ENCODE measurements at regions not wholly inside any gene's neighbourhood (a gene's known extent, or its start where the extent isn't known, plus 50 kb on each side); places are given as distances from the start of the nearest gene placed in this dataset.

GRCh38 chr12:93279565-93280412 is 97.9 kb upstream of the NUDT4 start:
- H3K4me3 Mint-ChIP-seq: no peak overlapping the region
- no peaks in the 10 kb centered on the region for H3K9me3 Mint-ChIP-seq
- DNase-seq (no peak), ATAC-seq (no peak)
- no peaks in the 10 kb centered on the region for H3K27me3 Mint-ChIP-seq
- ChIA-PET CTCF (interaction anchor here (1.5 kb wide), 1 partner anchor 140 kb away, joined by 4 read pairs; no protein-coding TSS in a partner anchor), POLR2A (no interaction called here)
- intact Hi-C loops (cut with micrococcal nuclease): loop anchor here (10.0 kb wide), 1 partner anchor 185 kb away; no protein-coding TSS in a partner anchor
- no peak for TF ChIP-seq CTCF (IDR thresholded peaks at IDR 0.05)
- H3K36me3 Mint-ChIP-seq (ENCODE audit: low read depth): no peaks in the 10 kb centered on the region
- H3K27ac Mint-ChIP-seq: no peak overlapping the region
- H3K4me1 Mint-ChIP-seq (ENCODE audit: low read depth): no peaks in the 10 kb centered on the region

- no peaks in the 10 kb centered on the region for H3K36me3 Mint-ChIP-seq (ENCODE audit: low read depth)
- H3K27me3 Mint-ChIP-seq: no peaks in the 10 kb centered on the region
- H3K4me3 Mint-ChIP-seq: no peak overlapping the region
- DNase-seq (no peak), ATAC-seq (no peak)
- no peaks in the 10 kb centered on the region for H3K9me3 Mint-ChIP-seq
- CTCF ChIA-PET: no interaction called here
- intact Hi-C loops (cut with micrococcal nuclease): loop anchor here (10.0 kb wide), 1 partner anchor 192 kb away; no protein-coding TSS in a partner anchor
- no peak overlapping the region for H3K27ac Mint-ChIP-seq
- no peak for TF ChIP-seq CTCF (IDR thresholded peaks at IDR 0.05)
- POLR2A ChIA-PET: no interaction called here
- no peaks in the 10 kb centered on the region for H3K4me1 Mint-ChIP-seq (ENCODE audit: low read depth)
Measured at GRCh38 chr12:93287149-93287548, 90.6 kb upstream of the NUDT4 start.

GRCh38 chr12:93288626-93289025 is 89.1 kb upstream of the NUDT4 start:
- DNase-seq (no peak), ATAC-seq (no peak)
- H3K27ac Mint-ChIP-seq: no peak overlapping the region
- intact Hi-C loops (cut with micrococcal nuclease): loop anchor here (10.0 kb wide), 1 partner anchor 194 kb away; no protein-coding TSS in a partner anchor
- no peak overlapping the region for H3K4me3 Mint-ChIP-seq
- CTCF ChIA-PET: interaction anchor here (1.5 kb wide), 1 partner anchor 214 kb away, joined by 4 read pairs; no protein-coding TSS in a partner anchor
- POLR2A ChIA-PET: no interaction called here
- no peaks in the 10 kb centered on the region for H3K4me1 Mint-ChIP-seq (ENCODE audit: low read depth)
- TF ChIP-seq CTCF (IDR thresholded peaks at IDR 0.05): no peak
- H3K27me3 Mint-ChIP-seq: no peaks in the 10 kb centered on the region
- H3K9me3 Mint-ChIP-seq: no peaks in the 10 kb centered on the region
- no peaks in the 10 kb centered on the region for H3K36me3 Mint-ChIP-seq (ENCODE audit: low read depth)

GRCh38 chr12:93290391-93290790 is 87.3 kb upstream of the NUDT4 start:
- no peak for DNase-seq
- H3K36me3 Mint-ChIP-seq (ENCODE audit: low read depth): no peaks in the 10 kb centered on the region
- H3K27ac Mint-ChIP-seq: no peak overlapping the region
- H3K4me1 Mint-ChIP-seq (ENCODE audit: low read depth): no peaks in the 10 kb centered on the region
- H3K27me3 Mint-ChIP-seq: no peaks in the 10 kb centered on the region
- H3K9me3 Mint-ChIP-seq: no peaks in the 10 kb centered on the region
- TF ChIP-seq CTCF (IDR thresholded peaks at IDR 0.05): no peak
- intact Hi-C loops (cut with micrococcal nuclease): no loop called here
- no peak for ATAC-seq
- ChIA-PET CTCF (no interaction called here), POLR2A (no interaction called here)
- no peak overlapping the region for H3K4me3 Mint-ChIP-seq

GRCh38 chr12:93292213-93292612 is 85.5 kb upstream of the NUDT4 start:
- CTCF ChIA-PET: no interaction called here
- H3K36me3 Mint-ChIP-seq (ENCODE audit: low read depth): no peaks in the 10 kb centered on the region

More at GRCh38 chr12:93292213-93292612, 85.5 kb upstream of the NUDT4 start:
- TF ChIP-seq CTCF (IDR thresholded peaks at IDR 0.05): no peak
- Mint-ChIP-seq H3K4me3 (no peak overlapping the region), H3K27me3 (no peaks in the 10 kb centered on the region), H3K4me1 (ENCODE audit: low read depth) (peaks cover 4% of the 10 kb centered on the region), H3K9me3 (no peaks in the 10 kb centered on the region), H3K27ac (no peak overlapping the region)
- POLR2A ChIA-PET: no interaction called here
- DNase-seq (no peak), ATAC-seq (no peak)
- intact Hi-C loops (cut with micrococcal nuclease): no loop called here
